Ovary (tissue), 3 donors: ENCODE measurements at regions not wholly inside any gene's neighbourhood (a gene's known extent, or its start where the extent isn't known, plus 50 kb on each side); places are given as distances from the start of the nearest gene placed in this dataset.

Experiments
- CTCF ChIP-seq, 3 donors: fragments of 450-650 bp in 2 of 3; fragments of 200-600 bp in 1 of 3; IDR thresholded peaks; one replicate each; pipeline versions ENCODE4 v1.5.1 to v1.8.0; 2016 to 2022; ENCODE audit warnings: antibody characterized with exemption in 3 of 3, mild to moderate bottlenecking in 1 of 3
- EP300 ChIP-seq: sonication (generic); formaldehyde crosslinking; IDR thresholded peaks from one replicate; pipeline ENCODE4 v1.6.1; 2017; ENCODE audit warnings: antibody characterized with exemption
- POLR2A ChIP-seq: fragments of 450-650 bp; IDR thresholded peaks from one replicate; pipeline ENCODE4 v1.6.1; 2017; ENCODE audit warnings: antibody characterized with exemption, mild to moderate bottlenecking, moderate library complexity
- donor health status: DM: no; HTN: no; CAD: no.

GRCh38 chr3:72087420-72087819 is 302.5 kb upstream of the PROK2 start:
- TF ChIP-seq POLR2A (no peak), CTCF (IDR thresholded peaks at IDR 0.05) (no peak), EP300 (no peak)
